Trophoblast cell (in vitro differentiated cells and primary cell): ENCODE measurements at regions not wholly inside any gene's neighbourhood (a gene's known extent, or its start where the extent isn't known, plus 50 kb on each side); places are given as distances from the start of the nearest gene placed in this dataset.

Experiments
- DNase-seq, 2 donors: peaks; one replicate each; pipeline ENCODE4 v3.0.0-alpha.2; 2016
- H2AFZ ChIP-seq: 2 replicates; pipeline ENCODE4 v1.6.1; 2013; ENCODE audit warnings: low read length, moderate library complexity, mild to moderate bottlenecking; ENCODE audit not compliant: insufficient read depth, poor library complexity
- H2AK5ac ChIP-seq: 2 replicates; pipeline ENCODE4 v1.6.1; 2013; ENCODE audit warnings: mild to moderate bottlenecking, low read length
- H2BK120ac ChIP-seq: 2 replicates; pipeline ENCODE4 v1.6.1; 2013; ENCODE audit warnings: low read length, mild to moderate bottlenecking, moderate library complexity; ENCODE audit not compliant: insufficient read depth, poor library complexity
- H2BK12ac ChIP-seq: 2 replicates; pipeline ENCODE4 v1.6.1; 2013; ENCODE audit warnings: mild to moderate bottlenecking, low read length, moderate library complexity
- H2BK5ac ChIP-seq: 2 replicates; pipeline ENCODE4 v1.6.1; 2013; ENCODE audit warnings: low read length, low read depth, moderate library complexity, mild to moderate bottlenecking; ENCODE audit not compliant: poor library complexity
- H3K14ac ChIP-seq: 2 replicates; pipeline ENCODE4 v1.6.1; 2013; ENCODE audit warnings: mild to moderate bottlenecking, low read length
- H3K18ac ChIP-seq: 2 replicates; pipeline ENCODE4 v1.6.1; 2013; ENCODE audit warnings: mild to moderate bottlenecking, low read length
- H3K23ac ChIP-seq: 2 replicates; pipeline ENCODE4 v1.6.1; 2013; ENCODE audit warnings: low read length
- H3K27ac ChIP-seq: 2 replicates; pipeline ENCODE4 v1.5.1; 2013; ENCODE audit warnings: low read depth, mild to moderate bottlenecking, inconsistent platforms, low read length, moderate library complexity
- H3K27me3 ChIP-seq: 2 replicates; pipeline ENCODE4 v1.6.1; 2013; ENCODE audit warnings: inconsistent platforms, mild to moderate bottlenecking, low read length, moderate library complexity; ENCODE audit not compliant: insufficient read depth
- H3K36me3 ChIP-seq, 2 experiments: 1 replicate in 1 of 2; 2 replicates in 1 of 2; pipeline ENCODE4 v1.6.1; 2013; ENCODE audit warnings: low read length in 2 of 2, mild to moderate bottlenecking in 2 of 2, moderate library complexity in 1 of 2; ENCODE audit not compliant: insufficient read depth in 2 of 2, control insufficient read depth in 1 of 2
- H3K4ac ChIP-seq: 2 replicates; pipeline ENCODE4 v1.6.1; 2013; ENCODE audit warnings: low read depth, mild to moderate bottlenecking, low read length, moderate library complexity
- H3K4me1 ChIP-seq, 2 experiments: 1 replicate in 1 of 2; 2 replicates in 1 of 2; pipeline ENCODE4 v1.6.1; 2013; ENCODE audit warnings: low read length in 2 of 2, mild to moderate bottlenecking in 2 of 2, moderate library complexity in 1 of 2; ENCODE audit not compliant: insufficient read depth in 2 of 2, control insufficient read depth in 1 of 2
- H3K4me2 ChIP-seq: 2 replicates; pipeline ENCODE4 v1.6.1; 2013; ENCODE audit warnings: inconsistent platforms, mild to moderate bottlenecking, low read length, moderate library complexity
- H3K4me3 ChIP-seq: 2 replicates; pipeline ENCODE4 v1.5.1; 2013; ENCODE audit warnings: mild to moderate bottlenecking, low read depth, low read length, inconsistent platforms
- H3K79me1 ChIP-seq: one replicate; pipeline ENCODE4 v1.6.1; 2013; ENCODE audit warnings: low read length
- H3K79me2 ChIP-seq: 2 replicates; pipeline ENCODE4 v1.6.1; 2013; ENCODE audit warnings: low read length, mild to moderate bottlenecking; ENCODE audit not compliant: control insufficient read depth, insufficient read depth, poor library complexity
- H3K9ac ChIP-seq: 2 replicates; pipeline ENCODE4 v1.6.1; 2013; ENCODE audit warnings: mild to moderate bottlenecking, low read length
- H3K9me3 ChIP-seq: 2 replicates; pipeline ENCODE4 v1.6.1; 2013; ENCODE audit warnings: low read depth, mild to moderate bottlenecking, control low read depth, inconsistent platforms, low read length; ENCODE audit not compliant: insufficient read depth
- H4K12ac ChIP-seq: 2 replicates; pipeline ENCODE4 v1.6.1; 2013; ENCODE audit warnings: low read depth, mild to moderate bottlenecking, low read length, moderate library complexity
- H4K8ac ChIP-seq: 2 replicates; pipeline ENCODE4 v1.6.1; 2013; ENCODE audit warnings: low read depth, mild to moderate bottlenecking, low read length, moderate library complexity
- H4K91ac ChIP-seq: one replicate; pipeline ENCODE4 v1.6.1; 2013; ENCODE audit warnings: low read depth, mild to moderate bottlenecking, low read length, moderate library complexity
- WGBS: extraction: QIAGEN DNeasy Blood & Tissue Kit; methylation state at CpG from one replicate; pipeline ENCODE4 v1.1.7; 2013; ENCODE audit warnings: missing lambda C conversion rate; ENCODE audit not compliant: insufficient read length, insufficient coverage; ENCODE audit errors: extremely low coverage; 5-methylcytosine and 5-hydroxymethylcytosine counted together

DNA sequence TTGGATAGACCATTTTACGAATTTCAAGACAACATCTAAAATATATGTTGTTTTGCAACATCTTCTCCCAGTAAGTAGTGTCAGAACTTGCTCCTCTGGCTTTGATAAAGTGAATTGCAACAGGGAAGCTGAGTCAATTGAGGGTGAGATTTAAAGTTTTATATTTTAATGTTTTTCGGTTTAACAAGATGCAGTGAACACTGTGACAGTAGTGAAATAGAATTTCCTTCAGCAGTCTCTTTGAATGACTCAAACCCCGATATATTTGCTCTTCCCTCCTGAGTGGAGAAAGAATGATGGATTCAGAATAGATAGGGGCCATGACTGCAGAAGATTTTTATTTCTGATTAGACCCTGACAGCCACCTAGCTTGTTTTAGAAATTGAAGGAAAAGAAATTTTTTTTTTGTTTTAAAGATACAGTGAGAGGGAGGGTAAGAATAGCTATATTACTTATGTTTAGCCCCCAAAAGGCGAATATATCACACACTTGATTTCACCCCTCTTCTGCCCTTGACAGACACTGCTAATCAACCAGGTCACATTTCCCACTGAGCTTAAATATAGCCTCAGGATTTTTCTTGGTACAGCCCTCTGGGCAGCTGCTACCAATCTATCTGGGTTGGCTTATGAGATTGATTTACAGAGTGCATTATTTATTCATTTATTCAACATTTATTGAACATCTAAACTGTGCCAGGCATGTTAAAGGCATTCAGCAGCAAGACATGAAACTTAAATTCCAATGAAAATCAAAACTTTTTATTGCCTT is 183.3 kb upstream of the ADAMTS9 start:
- WGBS = 100% methylated on average over 1 of the region's 4 CpGs
- no peak overlapping the region for H3K18ac ChIP-seq
- H3K4me1 ChIP-seq = peaks cover 0 to 1% of the 10 kb centered on the region in 2 experiments
- H3K36me3 ChIP-seq = peaks cover 0 to 2% of the 10 kb centered on the region in 2 experiments
- H3K27ac ChIP-seq = no peak overlapping the region
- H2BK5ac ChIP-seq = no peak overlapping the region
- no peak overlapping the region for H2AFZ ChIP-seq
- H3K79me1 ChIP-seq = no peaks in the 10 kb centered on the region
- H3K9me3 ChIP-seq = peaks cover 3% of the 10 kb centered on the region
- H3K4me2 ChIP-seq = no peak overlapping the region
- no peaks in the 10 kb centered on the region for H3K79me2 ChIP-seq
- H4K12ac ChIP-seq = no peak overlapping the region
- no peak overlapping the region for H3K4me3 ChIP-seq
- H3K4ac ChIP-seq = no peak overlapping the region
- no peak overlapping the region for H3K9ac ChIP-seq
- no peak overlapping the region for H3K14ac ChIP-seq
- H3K23ac ChIP-seq = no peak overlapping the region
- no peak overlapping the region for H2BK12ac ChIP-seq
- DNase-seq = no peak
- H4K91ac ChIP-seq = no peak overlapping the region
- H2AK5ac ChIP-seq = no peak overlapping the region
- no peaks in the 10 kb centered on the region for H3K27me3 ChIP-seq
- no peak overlapping the region for H4K8ac ChIP-seq
- H2BK120ac ChIP-seq = no peak overlapping the region

DNA sequence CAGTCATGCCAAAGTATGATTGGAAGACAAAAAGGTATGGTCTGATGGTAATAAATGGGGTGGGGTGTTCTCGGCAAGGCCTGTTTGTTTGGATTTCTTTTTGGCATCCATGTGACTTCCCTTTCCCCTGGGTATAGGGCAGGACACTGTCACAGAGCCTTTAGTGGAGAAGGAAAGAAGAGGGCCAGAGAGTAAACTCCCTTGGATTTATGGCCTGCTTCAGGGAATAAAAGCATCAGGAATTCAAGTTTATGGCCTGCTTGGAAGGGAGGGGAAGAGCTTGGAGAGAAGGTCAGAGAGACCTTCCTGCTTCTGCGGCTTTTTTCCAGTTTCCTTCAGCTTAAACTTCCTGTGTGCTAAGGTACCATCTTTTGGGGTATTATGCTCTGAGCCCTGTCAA is 179.4 kb upstream of the ADAMTS9 start:
- Histone ChIP-seq H3K4ac (no peak overlapping the region), H3K23ac (no peak overlapping the region), H4K91ac (no peak overlapping the region), H2AFZ (no peak overlapping the region), H3K4me2 (no peak overlapping the region), H3K14ac (no peak overlapping the region), H4K12ac (no peak overlapping the region), H3K18ac (no peak overlapping the region), H2BK12ac (no peak overlapping the region), H3K27me3 (no peaks in the 10 kb centered on the region), H2AK5ac (no peak overlapping the region), H3K4me1 (no peaks in the 10 kb centered on the region), H4K8ac (no peak overlapping the region), H3K36me3 (no peaks in the 10 kb centered on the region), H3K9ac (no peak overlapping the region), H3K79me1 (no peaks in the 10 kb centered on the region), H3K9me3 (no peaks in the 10 kb centered on the region), H2BK5ac (no peak overlapping the region), H2BK120ac (no peak overlapping the region), H3K27ac (no peak overlapping the region), H3K79me2 (no peaks in the 10 kb centered on the region), H3K4me3 (no peak overlapping the region)
- no CpG with 5 or more reads among the region's 2 CpGs for WGBS
- DNase-seq = no peak

DNA sequence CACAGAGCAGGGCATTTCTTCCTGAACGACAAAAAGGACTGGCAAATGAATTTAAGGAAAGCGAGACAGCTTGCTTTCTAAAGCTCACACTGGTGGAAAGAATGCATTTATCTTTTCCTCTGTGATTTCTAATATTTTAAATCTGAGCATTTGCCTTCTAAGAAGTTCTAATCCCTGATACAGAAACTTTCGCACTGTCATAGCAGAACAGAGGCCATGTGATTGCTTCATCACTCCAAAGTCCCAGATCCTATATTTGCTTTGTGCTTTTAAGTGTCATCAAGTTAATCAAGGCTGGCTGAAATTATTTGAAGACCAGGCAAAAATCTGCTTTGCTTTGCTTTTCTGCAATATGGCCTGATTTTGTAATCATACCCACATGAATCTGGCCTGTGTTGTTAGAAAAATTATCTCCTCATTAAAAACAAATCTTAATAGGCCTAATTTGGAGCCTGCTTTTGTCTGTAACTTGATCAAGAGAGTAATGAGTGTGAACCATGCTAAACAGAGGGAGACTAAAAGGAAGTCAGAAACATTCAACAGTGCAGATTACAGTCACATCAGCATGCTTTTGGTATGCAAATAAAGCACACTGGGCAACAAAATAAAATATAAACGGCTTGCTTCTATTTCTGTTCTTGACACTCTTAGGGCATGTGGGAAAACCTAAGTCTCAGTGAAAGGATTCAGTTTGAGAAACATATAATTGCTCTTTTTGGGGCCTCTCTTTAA is 178.2 kb upstream of the ADAMTS9 start:
- Histone ChIP-seq H4K8ac (no peak overlapping the region), H3K4ac (no peak overlapping the region), H3K27ac (no peak overlapping the region), H2BK5ac (no peak overlapping the region), H3K9ac (no peak overlapping the region), H2AK5ac (no peak overlapping the region), H2BK120ac (no peak overlapping the region), H3K4me2 (no peak overlapping the region), H3K18ac (no peak overlapping the region), H3K4me1 (peaks cover 0 to 3% of the 10 kb centered on the region in 2 experiments), H4K91ac (no peak overlapping the region), H3K4me3 (no peak overlapping the region), H3K9me3 (no peaks in the 10 kb centered on the region), H3K27me3 (no peaks in the 10 kb centered on the region), H2AFZ (no peak overlapping the region), H3K14ac (no peak overlapping the region), H4K12ac (no peak overlapping the region), H3K36me3 (no peaks in the 10 kb centered on the region), H3K79me2 (no peaks in the 10 kb centered on the region), H3K79me1 (no peaks in the 10 kb centered on the region), H3K23ac (no peak overlapping the region), H2BK12ac (no peak overlapping the region)
- no CpG with 5 or more reads among the region's 4 CpGs for WGBS
- no peak for DNase-seq

DNA sequence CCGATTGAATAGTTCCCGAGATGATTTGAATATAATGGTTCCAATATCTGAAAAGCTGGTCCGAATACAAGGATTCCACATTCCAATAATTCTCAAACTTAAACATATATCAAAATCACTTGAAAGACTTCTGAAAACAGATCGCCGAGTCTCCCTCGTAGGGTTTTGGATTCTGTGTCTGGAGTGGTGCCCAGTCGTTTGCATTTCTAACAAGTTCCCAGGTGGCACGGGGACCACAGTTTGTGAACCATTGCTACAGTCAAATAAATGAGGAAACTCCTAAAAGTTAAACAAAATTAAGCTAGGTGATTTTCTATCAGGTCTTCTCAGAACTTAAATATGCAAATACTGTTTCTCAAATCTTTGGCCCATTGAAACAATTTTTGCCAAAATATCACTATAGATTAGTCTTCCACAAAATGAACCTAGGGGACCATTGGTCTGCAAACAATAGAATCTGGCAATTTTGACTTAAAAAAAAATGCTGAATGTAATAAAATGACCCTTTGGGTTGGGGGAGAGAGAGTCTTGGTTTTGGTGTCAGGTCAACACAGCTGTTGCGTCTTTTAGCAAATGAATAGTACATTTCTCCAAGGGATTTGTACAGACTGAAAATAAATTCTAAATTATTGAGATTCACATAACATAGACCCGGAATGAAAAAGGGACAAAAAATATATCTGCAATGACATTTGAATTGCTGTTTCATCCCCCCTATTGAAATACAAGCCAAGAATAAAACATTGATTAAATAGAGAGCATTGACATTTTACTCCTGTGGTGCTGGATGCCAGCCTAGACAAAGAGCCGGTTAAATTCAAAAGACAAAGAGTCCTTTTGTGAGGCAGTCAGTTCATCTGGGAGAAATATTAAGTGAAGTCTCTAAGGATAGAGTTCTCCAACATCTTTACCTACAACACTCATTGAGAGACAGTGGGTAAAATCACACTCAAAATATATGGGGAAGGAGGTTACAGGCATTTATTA is 175.7 kb upstream of the ADAMTS9 start:
- Histone ChIP-seq H4K12ac (no peak overlapping the region), H3K27ac (no peak overlapping the region), H3K9ac (no peak overlapping the region), H3K9me3 (no peaks in the 10 kb centered on the region), H3K79me1 (no peaks in the 10 kb centered on the region), H2AK5ac (no peak overlapping the region), H4K8ac (no peak overlapping the region), H3K27me3 (no peaks in the 10 kb centered on the region), H2BK5ac (no peak overlapping the region), H3K18ac (no peak overlapping the region), H3K14ac (no peak overlapping the region), H3K23ac (no peak overlapping the region), H3K36me3 (no peaks in the 10 kb centered on the region), H3K4me1 (peaks cover 0 to 3% of the 10 kb centered on the region in 2 experiments), H3K4me3 (no peak overlapping the region), H3K4ac (no peak overlapping the region), H4K91ac (no peak overlapping the region), H2AFZ (no peak overlapping the region), H2BK12ac (no peak overlapping the region), H3K4me2 (no peak overlapping the region), H3K79me2 (no peaks in the 10 kb centered on the region), H2BK120ac (no peak overlapping the region)
- WGBS = no CpG with 5 or more reads among the region's 11 CpGs
- no peak for DNase-seq
